ENCODE measurements at regions not wholly inside any gene's neighbourhood (a gene's known extent, or its start where the extent isn't known, plus 50 kb on each side); places are given as distances from the start of the nearest gene placed in this dataset.

DNA sequence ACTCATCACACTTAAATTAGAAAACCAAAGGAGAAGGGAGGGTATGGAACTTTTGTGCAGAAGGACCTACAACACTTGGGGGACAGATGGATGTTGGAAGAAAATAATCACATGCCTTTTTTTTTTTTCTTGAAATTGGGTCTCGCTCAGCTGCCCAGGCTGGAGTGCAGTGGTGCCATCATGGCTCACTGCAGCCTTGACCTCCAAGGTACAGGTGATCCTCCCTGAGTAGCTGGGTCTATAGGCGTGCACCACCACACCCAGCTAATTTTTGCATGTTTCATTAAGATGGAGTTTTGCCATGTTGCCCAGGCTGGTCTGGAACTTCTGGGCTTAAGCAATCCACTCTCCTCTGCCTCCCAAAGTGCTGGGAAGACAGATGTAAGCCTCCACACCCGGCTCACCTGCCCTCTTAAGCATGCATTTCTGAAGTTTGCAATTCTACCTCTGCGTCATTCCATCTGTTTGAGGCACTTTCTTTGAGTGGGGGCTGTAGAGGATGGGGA lies 370.8 kb upstream of the JARID2 start:
- TF ChIP-seq EZH2phosphoT487 (IDR thresholded peaks at IDR 0.05; ENCODE audit: insufficient read depth, low read depth) (no peak), EZH2 (IDR thresholded peaks at IDR 0.05; ENCODE audit: insufficient read depth, poor library complexity, severe bottlenecking) (no peak)

Data from GM23248 (cell line).